ENCODE measurements at regions not wholly inside any gene's neighbourhood (a gene's known extent, or its start where the extent isn't known, plus 50 kb on each side); places are given as distances from the start of the nearest gene placed in this dataset.

DNA sequence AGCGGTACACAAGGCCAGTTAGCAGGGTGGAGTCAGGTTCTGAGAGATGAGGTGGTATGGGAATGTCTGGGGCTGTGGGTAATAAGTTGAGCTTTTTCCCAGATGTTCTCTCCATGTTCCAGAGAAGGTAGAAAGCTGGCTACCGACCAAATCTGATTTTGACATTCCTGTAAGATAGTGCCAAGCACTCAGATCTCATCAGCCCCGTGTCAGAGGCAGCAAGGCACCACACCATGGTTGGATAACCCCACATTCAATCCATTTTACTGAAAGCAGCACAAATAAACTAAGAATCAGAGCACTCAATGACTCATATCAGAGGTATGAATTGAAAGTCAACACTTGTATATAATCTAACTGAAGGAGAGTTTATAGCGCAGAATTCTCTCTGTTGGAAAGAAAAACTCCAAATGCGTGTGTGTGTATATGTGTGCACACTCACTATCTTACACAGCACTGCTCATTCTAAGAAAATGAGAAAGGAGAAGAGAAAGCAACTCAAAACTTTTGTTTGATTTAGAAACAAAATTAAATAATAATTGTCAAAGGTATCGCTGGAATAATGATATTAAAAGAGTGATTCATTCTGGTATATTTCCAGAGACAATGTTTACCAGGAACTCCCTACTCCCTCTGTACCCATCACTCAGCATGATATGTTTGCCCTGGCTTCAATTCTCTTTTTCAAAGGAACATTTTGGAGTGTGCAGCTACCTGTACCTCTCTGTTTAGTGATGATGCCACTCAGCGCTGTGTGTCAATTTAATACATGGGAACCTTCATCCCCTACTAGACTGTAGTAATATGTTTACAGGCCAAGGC lies 375.1 kb upstream of the ID2 start:
- intact Hi-C loops (cut with micrococcal nuclease), result loop anchor here (10.0 kb wide), 1 partner anchor 742 kb away; no protein-coding TSS in a partner anchor

DNA sequence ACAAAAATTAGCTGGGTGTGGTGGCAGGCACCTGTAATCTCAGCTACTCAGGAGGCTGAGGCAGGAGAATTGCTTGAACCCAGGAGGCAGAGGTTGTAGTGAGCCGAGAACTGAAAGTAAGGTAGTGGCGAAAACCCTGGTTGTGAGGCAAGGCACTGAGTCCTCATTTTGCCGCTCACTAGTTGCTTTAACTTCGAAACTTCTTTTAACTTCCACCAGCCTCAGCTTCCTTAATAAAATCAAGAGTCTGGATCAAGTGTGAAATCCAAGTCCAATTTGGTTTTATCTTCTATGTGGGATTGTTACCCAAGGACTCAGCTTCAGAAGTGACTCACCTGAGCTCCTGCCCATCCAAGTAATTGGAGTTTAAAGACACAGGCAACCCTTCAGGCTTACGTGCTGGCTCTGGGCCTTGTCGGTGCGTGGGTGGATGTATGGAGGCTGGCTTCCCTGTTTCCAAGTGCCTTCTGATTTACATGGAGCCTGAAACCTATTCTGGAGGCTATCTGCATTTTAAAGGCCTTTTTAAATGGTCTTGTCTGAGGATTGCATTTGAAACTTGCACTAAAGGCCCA lies 374.2 kb upstream of the ID2 start:
- intact Hi-C loops (cut with micrococcal nuclease), result loop anchor here (10.0 kb wide), 1 partner anchor 743 kb away; no protein-coding TSS in a partner anchor

DNA sequence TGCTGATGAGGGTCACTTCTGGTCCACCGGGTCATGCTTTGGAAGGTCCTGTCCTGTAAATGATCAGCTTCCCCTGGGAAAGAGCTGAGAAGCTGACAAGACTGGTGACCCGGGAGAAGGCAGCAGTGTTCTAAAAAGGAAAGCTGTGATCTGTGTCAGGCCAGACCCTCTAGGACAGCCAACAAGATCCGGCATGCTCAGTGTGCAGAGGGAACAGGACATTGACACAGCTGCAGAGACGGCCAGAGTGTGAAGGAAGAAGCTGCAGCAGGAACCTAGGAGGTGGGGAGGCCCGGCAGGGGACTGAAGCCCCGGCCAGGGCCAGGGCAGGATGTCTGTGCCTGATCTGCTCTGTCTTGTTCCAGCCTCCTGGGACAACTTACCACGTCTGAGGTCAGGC lies 372.7 kb upstream of the ID2 start:
- intact Hi-C loops (cut with micrococcal nuclease), result loop anchor here (10.0 kb wide), 1 partner anchor 744 kb away; no protein-coding TSS in a partner anchor

DNA sequence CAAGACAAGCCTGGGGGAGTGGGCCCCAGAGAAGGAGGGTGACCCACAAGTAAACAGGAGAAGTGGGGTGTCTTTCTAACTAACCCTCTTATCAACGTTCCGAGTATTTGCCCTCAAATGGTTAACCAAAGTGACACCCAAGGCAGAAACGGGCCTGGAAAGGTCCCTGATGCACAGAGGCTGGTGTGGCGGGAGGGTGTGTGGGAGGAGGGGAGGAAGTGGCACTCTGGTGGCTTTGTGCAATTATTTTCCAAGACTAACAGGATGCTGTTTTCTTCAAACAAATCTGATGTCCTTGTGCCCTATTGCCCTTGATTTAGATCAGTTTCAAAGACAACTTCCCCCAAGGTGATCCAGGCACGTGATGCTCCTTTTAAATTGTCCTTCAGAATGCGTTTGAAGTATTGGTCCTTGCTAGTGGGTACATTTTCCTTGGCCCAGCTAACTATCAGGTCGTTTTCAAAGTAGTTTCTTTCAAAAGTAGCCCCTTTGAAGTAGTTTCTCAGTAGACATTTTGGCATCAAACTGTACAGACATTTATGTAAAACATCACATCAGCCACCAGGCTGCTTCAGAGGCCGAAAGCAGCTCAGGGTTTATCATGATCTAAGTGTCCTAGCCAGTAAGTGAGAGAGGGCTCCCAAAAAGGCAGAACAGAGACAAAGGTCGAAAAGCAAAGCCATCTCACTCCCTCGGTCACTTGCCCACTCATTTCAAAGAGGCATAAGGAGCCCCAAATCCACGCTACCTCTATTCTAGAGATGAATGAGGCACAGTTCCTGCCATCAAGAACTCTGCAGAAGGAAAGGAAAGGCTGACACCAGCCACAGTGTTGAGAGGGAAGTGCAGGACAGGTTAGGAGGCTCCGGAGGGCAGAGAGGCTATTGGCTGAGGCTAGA lies 371.1 kb upstream of the ID2 start:
- intact Hi-C loops (cut with micrococcal nuclease), result loop anchor here (1.0 kb wide), 1 partner anchor 9 kb away; no protein-coding TSS in a partner anchor

DNA sequence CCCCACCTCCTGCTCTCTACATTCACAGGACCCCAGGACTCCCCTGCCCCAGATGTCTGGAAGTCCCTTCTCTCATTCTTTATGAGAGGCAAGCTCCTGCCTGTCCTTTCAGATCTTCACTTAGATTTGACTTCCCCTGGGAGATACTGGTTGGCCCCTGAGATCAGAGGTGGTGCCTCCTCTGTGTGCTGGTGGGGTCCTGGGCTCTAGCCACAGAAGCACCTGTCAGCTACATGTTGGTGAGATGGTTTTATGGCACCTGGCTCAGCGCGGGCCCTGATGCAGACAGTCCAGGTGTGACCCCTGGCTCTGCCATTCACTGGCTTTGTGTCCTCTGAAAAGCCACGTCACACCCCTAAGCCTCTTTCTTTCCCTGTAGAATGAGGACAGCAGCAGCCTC lies 369.6 kb upstream of the ID2 start:
- intact Hi-C loops (cut with micrococcal nuclease), result no loop called here

DNA sequence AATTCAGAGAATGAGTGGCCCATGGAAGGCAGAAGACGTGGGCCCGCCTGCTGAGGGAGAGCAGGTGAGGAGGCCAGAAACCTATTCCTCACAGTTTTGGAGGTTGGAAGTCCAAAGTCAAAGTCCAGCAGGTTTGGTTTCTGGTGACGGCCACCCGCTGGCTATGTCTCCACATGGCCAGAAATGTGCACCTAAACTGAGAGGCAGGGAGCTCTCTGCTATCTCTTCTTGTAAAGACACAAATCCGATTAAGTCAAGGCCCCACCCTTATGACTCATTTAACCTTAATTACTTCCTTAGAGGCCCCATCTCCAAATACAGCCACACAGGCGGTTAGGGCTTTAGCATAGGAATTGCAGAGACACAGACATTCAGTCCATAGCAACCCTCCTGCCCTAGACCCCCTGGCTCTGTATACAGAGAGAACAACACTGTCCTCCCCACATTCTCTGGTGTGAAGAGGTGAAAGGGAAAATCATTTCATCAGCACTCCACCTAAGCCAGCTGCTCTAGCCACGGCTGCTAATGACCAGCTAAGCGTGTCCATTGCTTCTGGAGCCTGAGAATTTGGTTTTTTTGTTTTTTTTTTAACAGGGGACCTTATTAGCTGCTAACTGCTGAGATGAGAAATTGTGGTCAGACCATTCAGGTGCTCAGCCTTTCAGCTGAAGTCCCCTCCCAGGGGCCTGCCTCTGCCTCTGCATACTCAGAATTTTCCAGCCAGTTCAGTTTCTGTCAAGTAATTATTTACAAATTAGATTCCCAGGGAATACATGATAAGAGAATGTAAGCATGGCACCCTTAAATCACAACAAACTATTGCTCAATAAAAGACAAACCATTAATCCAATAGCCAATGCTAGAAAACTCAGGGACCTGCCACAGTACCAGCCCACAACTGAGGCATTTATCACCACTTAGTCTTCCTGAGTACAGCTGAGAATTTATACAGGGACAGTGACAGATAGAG lies 368.7 kb upstream of the ID2 start:
- intact Hi-C loops (cut with micrococcal nuclease), result loop anchor here (1.0 kb wide), 1 partner anchor 24 kb away; no protein-coding TSS in a partner anchor

DNA sequence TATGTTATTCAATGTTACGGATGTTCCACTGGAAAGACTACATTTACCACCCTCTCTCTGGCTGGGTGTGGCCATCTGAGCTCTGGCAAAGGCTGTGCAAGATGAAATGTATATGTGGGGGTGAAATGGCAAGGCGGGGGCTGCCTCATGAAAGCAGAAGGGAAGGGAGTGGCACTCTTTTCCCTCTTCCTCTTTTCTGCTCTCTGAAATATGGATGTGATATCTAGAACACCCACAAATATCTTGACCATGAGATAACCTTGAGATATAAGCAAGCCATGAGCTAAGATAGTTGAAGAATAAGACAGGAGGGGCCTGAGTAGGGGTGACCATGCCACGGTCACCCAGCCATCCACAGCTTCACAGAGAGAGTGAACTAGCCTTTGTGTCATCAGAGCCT lies 367.8 kb upstream of the ID2 start:
- intact Hi-C loops (cut with micrococcal nuclease), result no loop called here

DNA sequence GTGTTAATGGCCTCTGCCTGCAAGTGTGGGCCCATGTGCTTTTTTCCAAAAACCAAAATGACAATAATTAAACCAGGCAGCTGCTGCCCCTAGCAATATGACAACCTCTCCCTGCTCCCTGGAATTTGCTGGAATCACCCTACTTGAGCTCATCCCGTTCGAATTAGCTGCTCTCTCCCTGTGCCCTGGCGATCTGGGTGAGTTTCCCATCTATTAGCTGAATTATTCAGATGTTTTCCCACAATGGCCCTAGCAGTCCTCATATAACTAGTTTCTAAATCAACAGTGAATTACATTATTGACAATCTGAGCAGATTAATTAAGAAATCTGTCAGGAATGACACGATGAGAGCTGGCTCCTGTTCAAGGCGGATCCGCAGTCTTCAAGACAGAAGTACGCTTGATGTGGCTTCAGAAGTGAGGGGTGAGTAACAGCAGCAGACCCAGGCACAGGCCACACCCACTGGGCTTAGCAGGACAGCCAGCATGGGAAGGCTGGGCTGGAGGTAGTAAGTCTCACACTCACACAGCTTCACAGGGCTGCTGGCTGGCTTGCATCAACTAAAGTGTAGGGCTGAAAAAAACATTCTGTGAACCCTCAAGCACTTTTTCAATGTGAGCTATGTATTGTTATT lies 366.2 kb upstream of the ID2 start:
- intact Hi-C loops (cut with micrococcal nuclease), result no loop called here

DNA sequence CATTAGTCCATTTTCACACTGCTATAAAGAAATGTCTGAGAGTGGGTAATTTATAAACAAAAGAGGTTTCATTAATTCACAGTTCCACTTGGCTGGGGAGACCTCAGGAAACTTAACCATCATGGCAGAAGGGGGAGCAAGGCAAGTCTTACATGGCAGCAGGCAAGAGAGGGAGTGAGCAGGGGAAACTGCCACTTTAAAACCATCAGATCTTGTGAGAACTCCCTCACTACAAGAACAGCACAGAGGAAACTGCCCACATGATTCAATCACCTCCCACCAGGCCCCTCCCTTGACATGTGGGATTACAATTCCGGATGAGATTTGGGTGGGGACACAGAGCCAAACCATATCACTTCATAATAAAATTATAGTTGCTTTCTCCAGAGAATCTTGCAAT lies 365.5 kb upstream of the ID2 start:
- intact Hi-C loops (cut with micrococcal nuclease), result no loop called here

DNA sequence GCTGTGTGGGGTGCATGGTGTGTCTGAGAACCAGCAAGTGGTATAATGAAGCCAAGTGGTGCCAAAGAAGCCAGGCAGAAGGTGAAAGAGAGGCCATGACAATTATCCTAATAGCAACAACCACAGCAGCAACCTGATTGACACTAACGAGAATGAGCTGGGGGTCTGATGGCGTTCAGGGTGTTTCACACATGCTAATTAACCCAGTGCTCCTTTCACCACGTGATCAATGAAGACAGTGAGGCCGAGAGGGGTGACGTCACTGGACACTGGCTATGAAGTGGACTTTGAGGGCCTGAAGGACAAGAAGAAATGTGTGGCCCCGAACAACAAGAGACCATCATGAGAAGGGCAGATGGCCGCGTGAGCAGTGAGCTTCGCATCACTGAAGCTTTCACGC lies 364.4 kb upstream of the ID2 start:
- intact Hi-C loops (cut with micrococcal nuclease), result no loop called here

DNA sequence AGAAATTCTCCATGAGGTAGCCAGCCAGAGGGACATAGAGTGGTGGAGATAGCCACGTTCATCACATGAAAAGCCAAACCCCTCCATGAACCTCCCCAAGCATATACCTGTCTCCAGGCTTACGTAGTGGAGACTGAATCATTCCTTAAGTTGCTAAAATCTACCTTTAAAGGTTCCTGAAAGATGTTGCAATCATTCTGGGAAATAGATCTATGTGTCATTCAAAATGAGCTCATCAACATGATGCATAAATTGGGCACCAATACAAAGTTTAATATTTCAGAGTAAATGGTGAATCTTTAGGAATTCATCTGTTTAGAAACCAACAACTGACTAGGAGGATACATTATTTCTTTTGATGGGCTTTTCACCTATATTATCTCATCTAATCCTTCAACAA lies 362.6 kb upstream of the ID2 start:
- intact Hi-C loops (cut with micrococcal nuclease), result no loop called here

DNA sequence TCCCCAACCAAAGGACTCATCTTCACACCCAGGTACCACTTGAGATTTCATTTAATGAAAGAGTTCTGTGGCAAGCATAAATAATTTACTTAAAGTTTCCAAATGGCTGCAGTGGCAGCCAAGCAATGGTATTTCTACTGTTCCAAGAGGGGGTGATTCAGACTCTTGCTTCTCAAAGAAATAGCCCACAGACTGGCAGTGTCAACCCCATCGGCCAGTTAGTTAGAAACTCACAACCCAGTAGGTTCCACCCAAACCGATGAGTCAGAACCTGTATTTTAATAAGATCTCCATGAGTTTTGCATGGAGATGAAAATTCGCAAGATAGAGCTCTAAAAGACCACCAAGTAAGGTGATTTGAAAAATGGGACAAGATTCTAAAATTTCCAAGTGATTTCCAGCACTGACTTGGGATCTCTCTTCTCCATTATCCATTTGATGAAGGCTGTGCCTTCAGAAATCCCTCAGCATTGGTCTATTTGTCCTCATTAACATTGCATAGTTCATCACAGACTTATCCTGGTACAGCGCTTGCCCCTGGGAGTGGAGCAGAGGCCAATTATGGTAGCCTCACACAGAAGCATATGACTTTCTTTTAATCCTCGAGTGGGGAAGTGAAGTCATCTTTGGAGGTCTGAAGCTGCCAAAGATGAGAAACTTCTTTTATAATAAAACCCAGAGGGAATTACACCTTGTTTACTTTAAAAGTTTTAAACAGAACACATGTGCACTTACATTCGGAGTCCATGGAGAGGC lies 361.4 kb upstream of the ID2 start:
- intact Hi-C loops (cut with micrococcal nuclease), result no loop called here

DNA sequence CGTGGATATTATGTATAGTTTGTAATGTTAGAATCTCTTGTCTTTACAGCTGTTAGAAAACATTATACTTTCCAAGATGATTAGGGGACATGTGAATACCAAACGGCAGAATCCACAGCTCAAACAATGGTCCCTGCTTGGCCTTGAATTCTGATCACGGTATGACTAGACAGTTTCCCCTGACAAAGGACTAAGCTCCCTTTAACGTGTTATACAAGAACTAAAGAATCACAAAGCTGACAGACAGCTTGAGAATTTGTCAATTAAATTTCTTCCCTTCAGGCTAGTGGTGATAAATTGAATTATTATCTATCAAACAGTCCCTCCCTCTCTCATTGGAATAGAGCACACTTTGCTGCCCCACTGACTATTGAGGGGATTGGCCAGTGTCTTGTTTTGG lies 359.2 kb upstream of the ID2 start:
- intact Hi-C loops (cut with micrococcal nuclease), result no loop called here

DNA sequence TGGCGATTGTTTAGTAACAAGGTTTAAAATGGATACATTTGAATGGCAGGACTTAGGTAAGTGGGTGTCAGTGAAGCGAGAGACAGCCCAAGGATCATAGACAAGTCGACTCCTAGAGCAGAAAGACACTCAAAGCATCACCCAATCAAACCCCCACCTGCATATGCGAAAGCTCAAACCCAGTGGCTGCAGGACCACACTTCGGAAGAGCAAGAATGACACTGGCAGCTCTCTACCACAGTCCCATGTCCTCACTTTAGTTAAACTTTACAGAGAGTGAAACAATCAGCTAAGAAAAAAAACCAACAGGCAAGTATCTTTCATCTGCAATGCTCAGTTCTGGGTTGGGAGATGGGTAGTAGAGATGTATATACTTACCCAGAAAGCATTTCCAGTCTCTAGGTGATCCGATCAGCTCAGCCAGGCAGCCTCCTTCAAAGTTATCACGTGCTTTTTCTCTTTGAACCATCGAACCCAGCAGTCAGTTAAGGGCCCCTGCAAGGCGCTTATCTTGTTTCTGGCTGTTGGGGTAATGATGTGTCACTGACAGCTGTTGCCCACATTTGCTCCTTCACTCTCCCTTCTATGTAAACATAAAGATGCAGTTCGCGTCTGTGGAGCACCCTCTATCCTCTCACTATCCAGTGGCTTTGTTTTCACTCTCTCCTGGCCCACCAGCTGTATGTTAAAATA lies 357.5 kb upstream of the ID2 start:
- intact Hi-C loops (cut with micrococcal nuclease), result no loop called here

DNA sequence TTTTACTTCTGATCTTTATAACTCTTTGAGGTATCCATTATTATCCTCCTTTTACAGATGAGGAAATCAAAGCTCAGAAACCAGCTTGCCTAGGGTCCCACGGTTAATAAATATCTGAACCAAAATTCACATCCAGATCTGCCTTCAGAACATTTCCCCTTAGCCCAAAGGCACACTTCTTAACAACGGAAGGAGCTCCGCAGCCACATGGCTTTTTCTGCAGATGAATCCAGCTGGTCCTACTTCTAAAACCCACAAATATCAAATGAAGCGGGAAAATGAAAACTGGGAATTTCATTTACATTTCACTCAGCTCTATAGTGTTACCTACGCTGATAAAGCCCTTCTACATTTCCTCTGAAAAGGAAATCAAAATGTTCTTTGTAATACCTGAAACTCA lies 357.0 kb upstream of the ID2 start:
- intact Hi-C loops (cut with micrococcal nuclease), result no loop called here

DNA sequence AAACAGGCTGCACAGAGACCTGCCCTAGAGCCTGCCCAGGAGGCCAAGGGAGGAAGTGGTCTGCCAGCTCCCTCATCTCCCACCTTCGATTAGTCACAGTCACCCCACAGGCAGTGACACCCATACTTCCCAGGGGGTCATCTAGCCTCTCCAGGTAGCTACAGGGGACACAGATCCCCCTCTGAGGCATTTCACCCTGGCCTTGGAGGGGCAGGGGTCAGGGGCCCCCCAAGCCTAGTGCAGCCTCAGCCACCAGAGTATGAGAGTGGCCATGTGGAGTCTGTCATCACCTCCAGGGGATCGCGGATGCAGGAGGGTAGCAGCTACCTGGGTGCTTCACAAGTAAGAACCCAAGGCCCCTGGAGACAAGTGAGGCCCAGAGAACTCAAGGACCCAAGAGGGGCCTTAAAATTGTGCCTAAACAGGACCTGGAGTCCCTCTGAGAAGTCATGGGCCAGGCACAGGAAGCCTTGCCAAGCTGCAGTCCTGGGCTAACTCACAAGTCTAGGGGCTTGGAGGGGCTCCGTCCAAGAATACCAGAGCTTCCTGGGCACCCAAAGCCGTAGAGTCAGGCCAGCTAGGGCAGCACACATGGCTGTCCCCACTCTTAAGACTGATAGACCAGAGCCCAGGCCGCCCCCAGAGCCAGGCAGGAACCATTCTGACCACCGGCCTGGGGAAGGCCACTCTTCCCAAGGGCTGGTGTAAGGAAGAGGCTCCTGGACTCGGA lies 354.3 kb upstream of the ID2 start:
- intact Hi-C loops (cut with micrococcal nuclease), result no loop called here

DNA sequence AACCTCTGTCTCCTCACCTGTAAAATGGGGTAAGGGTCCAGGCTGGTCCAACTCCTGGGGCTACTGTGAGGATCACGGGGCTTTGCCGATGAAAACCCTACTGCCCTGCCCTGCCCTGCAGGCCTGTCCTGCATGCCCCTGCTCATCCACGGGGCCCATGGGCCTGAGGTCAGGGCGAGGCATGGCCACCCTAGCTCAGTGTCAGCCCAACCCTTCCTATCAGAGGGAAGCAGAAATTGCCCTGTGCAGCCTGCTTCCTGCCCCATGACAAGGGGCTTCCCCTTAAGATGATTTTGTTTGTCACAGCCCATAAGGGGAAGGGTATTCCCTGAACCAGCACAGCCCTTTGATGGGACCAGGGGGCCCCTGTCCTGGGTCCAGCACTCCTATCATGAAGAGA lies 353.6 kb upstream of the ID2 start:
- intact Hi-C loops (cut with micrococcal nuclease), result no loop called here

All from T-helper 1 cell treated with Interleukin-12 subunit alpha and Interleukin-12 subunit beta and Interleukin-4 antibody, amounts not matched to agents 30 ng/mL and 1 ng/mL, for 36 hours (primary cell).